ENCODE measurements at regions not wholly inside any gene's neighbourhood (a gene's known extent, or its start where the extent isn't known, plus 50 kb on each side); places are given as distances from the start of the nearest gene placed in this dataset.

DNA sequence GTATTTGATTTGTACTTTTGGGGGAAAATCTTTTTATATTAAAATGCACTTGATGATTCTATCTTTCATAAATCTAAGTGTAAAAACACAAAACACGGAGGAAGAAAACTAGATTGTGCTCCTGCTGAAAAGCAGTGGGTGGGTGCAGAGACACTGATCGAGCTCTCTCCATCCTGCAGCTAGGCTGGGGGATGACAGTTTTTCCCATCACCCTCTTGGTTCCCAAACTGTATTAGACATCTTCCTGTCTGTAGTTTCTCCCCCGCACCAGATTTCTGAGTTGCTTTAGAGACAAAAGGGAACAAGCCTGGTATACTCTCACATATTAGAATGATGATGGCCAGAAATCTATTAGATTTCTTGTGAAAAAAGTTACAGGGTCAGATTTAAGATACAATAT lies 99.6 kb downstream of the FAM114A2 start:
- BruUV-seq (replicated peaks) = no TSS peak
- POLR2A ChIA-PET = no interaction called here
- intact Hi-C loops (cut with micrococcal nuclease) = no loop called here
- Histone ChIP-seq H3K36me3 (ENCODE audit: control insufficient read depth in 1 of 2, insufficient read depth in 2 of 2, low read length in 2 of 2) (no peaks in the 10 kb centered on the region), H3K9me3 (ENCODE audit: control insufficient read depth in 1 of 2, insufficient read depth in 1 of 2, low read depth in 1 of 2, low read length in 2 of 2) (no peaks in the 10 kb centered on the region; a peak in 1 of 4 replicates), H3K79me2 (ENCODE audit: insufficient read depth, low read length) (no peaks in the 10 kb centered on the region), H3K4me1 (ENCODE audit: control insufficient read depth in 1 of 2, insufficient read depth in 2 of 2, low read length in 2 of 2) (no peaks in the 10 kb centered on the region), H3K9me2 (ENCODE audit: insufficient read depth) (no peaks in the 10 kb centered on the region), H3K4me3 (replicated peaks in 1 of 2; ENCODE audit: low read depth in 1 of 2, low read length in 2 of 2) (no peak overlapping the region), H2AFZ (ENCODE audit: low read depth, low read length, poor library complexity, severe bottlenecking) (no peak overlapping the region), H3K9ac (ENCODE audit: low read length) (no peak overlapping the region), H4K20me1 (ENCODE audit: insufficient read depth) (no peaks in the 10 kb centered on the region), H3K27me3 (ENCODE audit: insufficient read depth, low read length) (no peaks in the 10 kb centered on the region), H3K27ac (ENCODE audit: low read depth, low read length) (no peak overlapping the region), H3K4me2 (ENCODE audit: low read length) (no peak overlapping the region)
- no peak for TF ChIP-seq POLR2AphosphoS5 (IDR thresholded peaks at IDR 0.05; ENCODE audit: low read depth, low read length)
- RAD21 ChIA-PET (ENCODE audit: low non-redundant PET in 1 of 2, low total read pairs in 2 of 2, uncharacterized antibody in 2 of 2, unreplicated experiment in 2 of 2) = no interaction called here
- CTCF ChIA-PET = no interaction called here
- ATAC-seq (no peak), DNase-seq (ENCODE audit: low read depth, low spot score) (no peak)

DNA sequence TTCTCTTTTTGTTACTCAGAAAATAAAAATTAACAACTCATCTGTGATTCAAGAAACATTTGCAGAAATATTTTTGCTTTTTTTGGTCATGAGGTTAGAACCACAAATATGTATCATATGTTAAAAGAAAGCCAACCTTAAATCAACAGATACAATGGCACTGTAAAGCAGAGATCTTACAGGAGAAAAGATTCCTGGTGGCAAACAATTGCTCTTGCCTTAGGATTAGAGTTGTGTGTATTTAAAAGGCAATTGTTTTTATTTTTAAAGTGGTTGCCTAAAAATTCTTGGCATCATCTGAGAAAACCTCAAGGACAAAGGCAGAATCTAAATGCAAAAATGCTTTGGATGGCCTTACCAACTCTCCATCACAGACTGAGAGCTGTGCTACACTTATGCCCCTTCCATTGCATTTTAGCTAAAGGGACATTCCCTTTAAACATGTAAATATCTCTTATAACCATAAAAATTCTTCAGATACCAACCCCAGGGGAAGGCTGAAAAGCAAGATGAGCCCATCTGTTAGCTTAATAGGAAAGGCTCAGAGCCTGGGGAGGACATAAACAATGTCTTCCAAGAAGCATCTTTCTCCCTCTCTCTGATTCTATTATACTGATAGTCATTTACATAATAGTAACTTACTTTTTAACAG lies 100.4 kb downstream of the FAM114A2 start:
- no peak for ATAC-seq
- H3K9me3 ChIP-seq (ENCODE audit: control insufficient read depth in 1 of 2, insufficient read depth in 1 of 2, low read depth in 1 of 2, low read length in 2 of 2) = no peaks in the 10 kb centered on the region; a peak in 1 of 4 replicates
- H3K27ac ChIP-seq (ENCODE audit: low read depth, low read length) = no peak overlapping the region

More for the DNA sequence above, 100.4 kb downstream of the FAM114A2 start:
- Histone ChIP-seq H3K79me2 (ENCODE audit: insufficient read depth, low read length) (no peaks in the 10 kb centered on the region), H3K27me3 (ENCODE audit: insufficient read depth, low read length) (no peaks in the 10 kb centered on the region), H4K20me1 (ENCODE audit: insufficient read depth) (no peaks in the 10 kb centered on the region), H3K36me3 (ENCODE audit: control insufficient read depth in 1 of 2, insufficient read depth in 2 of 2, low read length in 2 of 2) (no peaks in the 10 kb centered on the region), H3K9me2 (ENCODE audit: insufficient read depth) (no peaks in the 10 kb centered on the region), H3K4me2 (ENCODE audit: low read length) (no peak overlapping the region), H3K9ac (ENCODE audit: low read length) (no peak overlapping the region), H2AFZ (ENCODE audit: low read depth, low read length, poor library complexity, severe bottlenecking) (no peak overlapping the region), H3K4me3 (replicated peaks in 1 of 2; ENCODE audit: low read depth in 1 of 2, low read length in 2 of 2) (no peak overlapping the region), H3K4me1 (ENCODE audit: control insufficient read depth in 1 of 2, insufficient read depth in 2 of 2, low read length in 2 of 2) (no peaks in the 10 kb centered on the region)
- ChIA-PET CTCF (no interaction called here), POLR2A (no interaction called here), RAD21 (ENCODE audit: low non-redundant PET in 1 of 2, low total read pairs in 2 of 2, uncharacterized antibody in 2 of 2, unreplicated experiment in 2 of 2) (no interaction called here)
- intact Hi-C loops (cut with micrococcal nuclease) = no loop called here
- DNase-seq (ENCODE audit: low read depth, low spot score) = no peak
- no peak for TF ChIP-seq EZH2 (IDR thresholded peaks at IDR 0.05)
- no peak for TF ChIP-seq EGR1 (IDR thresholded peaks at IDR 0.05; ENCODE audit: low read depth)
- TF ChIP-seq CEBPB (IDR thresholded peaks at IDR 0.05; ENCODE audit: low read depth) = no peak
- TF ChIP-seq YY1 (IDR thresholded peaks at IDR 0.05; ENCODE audit: extremely low read depth, insufficient replicate concordance, low read depth, low read length) = no peak
- TF ChIP-seq JUND (IDR thresholded peaks at IDR 0.05) = no peak
- TF ChIP-seq SRF (IDR thresholded peaks at IDR 0.05; ENCODE audit: low read depth) = no peak
- TF ChIP-seq, protein P1, sequence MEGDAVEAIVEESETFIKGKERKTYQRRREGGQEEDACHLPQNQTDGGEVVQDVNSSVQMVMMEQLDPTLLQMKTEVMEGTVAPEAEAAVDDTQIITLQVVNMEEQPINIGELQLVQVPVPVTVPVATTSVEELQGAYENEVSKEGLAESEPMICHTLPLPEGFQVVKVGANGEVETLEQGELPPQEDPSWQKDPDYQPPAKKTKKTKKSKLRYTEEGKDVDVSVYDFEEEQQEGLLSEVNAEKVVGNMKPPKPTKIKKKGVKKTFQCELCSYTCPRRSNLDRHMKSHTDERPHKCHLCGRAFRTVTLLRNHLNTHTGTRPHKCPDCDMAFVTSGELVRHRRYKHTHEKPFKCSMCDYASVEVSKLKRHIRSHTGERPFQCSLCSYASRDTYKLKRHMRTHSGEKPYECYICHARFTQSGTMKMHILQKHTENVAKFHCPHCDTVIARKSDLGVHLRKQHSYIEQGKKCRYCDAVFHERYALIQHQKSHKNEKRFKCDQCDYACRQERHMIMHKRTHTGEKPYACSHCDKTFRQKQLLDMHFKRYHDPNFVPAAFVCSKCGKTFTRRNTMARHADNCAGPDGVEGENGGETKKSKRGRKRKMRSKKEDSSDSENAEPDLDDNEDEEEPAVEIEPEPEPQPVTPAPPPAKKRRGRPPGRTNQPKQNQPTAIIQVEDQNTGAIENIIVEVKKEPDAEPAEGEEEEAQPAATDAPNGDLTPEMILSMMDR (IDR thresholded peaks at IDR 0.05 in 2 of 3, conservative IDR thresholded peaks at IDR 0.05 in 1 of 3; ENCODE audit: borderline replicate concordance in 1 of 3, insufficient read depth in 1 of 3, low read depth in 2 of 3, low read length in 2 of 3) = no peak
- TF ChIP-seq ZFX (IDR thresholded peaks at IDR 0.05) = no peak
- no peak for TF ChIP-seq ELF1 (IDR thresholded peaks at IDR 0.05; ENCODE audit: borderline replicate concordance, low read depth)
- TF ChIP-seq, protein P2, sequence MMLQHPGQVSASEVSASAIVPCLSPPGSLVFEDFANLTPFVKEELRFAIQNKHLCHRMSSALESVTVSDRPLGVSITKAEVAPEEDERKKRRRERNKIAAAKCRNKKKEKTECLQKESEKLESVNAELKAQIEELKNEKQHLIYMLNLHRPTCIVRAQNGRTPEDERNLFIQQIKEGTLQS (IDR thresholded peaks at IDR 0.05) = no peak
- TF ChIP-seq TCF7L2 (IDR thresholded peaks at IDR 0.05; ENCODE audit: borderline replicate concordance, extremely low read depth, insufficient read depth, insufficient read length) = no peak
- no peak for TF ChIP-seq ZNF274 (IDR thresholded peaks at IDR 0.05; ENCODE audit: low read depth, low read length)
- no peak for TF ChIP-seq CBX3 (IDR thresholded peaks at IDR 0.05; ENCODE audit: low read depth)
- TF ChIP-seq RAD21 (IDR thresholded peaks at IDR 0.05; ENCODE audit: low read depth) = no peak
- TF ChIP-seq SP1 (IDR thresholded peaks at IDR 0.05; ENCODE audit: low read depth) = no peak
- no TSS peak for BruUV-seq (replicated peaks)

Measured in HCT116 (cell line).